ENCODE measurements at regions not wholly inside any gene's neighbourhood (a gene's known extent, or its start where the extent isn't known, plus 50 kb on each side); places are given as distances from the start of the nearest gene placed in this dataset.

DNA sequence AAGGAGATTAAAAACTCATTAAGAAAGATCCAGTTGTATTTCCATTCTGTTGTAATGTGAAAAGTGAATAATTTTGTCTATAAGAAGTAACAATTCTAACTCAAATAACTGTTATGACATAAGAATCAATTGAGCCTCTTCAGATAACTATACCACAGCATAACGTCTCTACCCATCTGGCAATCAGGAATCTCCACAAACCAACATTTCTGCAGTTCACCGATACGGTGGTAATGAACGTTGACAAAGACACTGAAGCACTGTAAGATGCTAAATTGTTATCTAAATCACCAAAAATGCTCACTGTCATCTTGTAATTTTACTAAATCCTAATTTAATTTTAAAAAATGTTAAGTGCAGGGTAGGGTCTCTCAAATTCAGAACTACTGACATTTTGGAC is 130.9 kb upstream of the USP15 start:
- TF ChIP-seq, protein P1, sequence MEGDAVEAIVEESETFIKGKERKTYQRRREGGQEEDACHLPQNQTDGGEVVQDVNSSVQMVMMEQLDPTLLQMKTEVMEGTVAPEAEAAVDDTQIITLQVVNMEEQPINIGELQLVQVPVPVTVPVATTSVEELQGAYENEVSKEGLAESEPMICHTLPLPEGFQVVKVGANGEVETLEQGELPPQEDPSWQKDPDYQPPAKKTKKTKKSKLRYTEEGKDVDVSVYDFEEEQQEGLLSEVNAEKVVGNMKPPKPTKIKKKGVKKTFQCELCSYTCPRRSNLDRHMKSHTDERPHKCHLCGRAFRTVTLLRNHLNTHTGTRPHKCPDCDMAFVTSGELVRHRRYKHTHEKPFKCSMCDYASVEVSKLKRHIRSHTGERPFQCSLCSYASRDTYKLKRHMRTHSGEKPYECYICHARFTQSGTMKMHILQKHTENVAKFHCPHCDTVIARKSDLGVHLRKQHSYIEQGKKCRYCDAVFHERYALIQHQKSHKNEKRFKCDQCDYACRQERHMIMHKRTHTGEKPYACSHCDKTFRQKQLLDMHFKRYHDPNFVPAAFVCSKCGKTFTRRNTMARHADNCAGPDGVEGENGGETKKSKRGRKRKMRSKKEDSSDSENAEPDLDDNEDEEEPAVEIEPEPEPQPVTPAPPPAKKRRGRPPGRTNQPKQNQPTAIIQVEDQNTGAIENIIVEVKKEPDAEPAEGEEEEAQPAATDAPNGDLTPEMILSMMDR (IDR thresholded peaks at IDR 0.05), result no peak
- TF ChIP-seq POLR2A (IDR thresholded peaks at IDR 0.05), result no peak
